T47D (cell line): ENCODE measurements at regions not wholly inside any gene's neighbourhood (a gene's known extent, or its start where the extent isn't known, plus 50 kb on each side); places are given as distances from the start of the nearest gene placed in this dataset.

Source experiments
- DNase-seq, 2 experiments: peaks; one replicate each; pipeline versions ENCODE4 v3.0.0 to v3.0.0-alpha.2; 2011 to 2012; ENCODE audit warnings: low read depth in 1 of 2, low spot score in 1 of 2
- JUND ChIP-seq: IDR thresholded peaks from 2 replicates; pipeline ENCODE4 v1.6.1; 2012; ENCODE audit warnings: low read depth
- in situ Hi-C: cut with HindIII; loops from 2 replicates; pipeline ENCODE4 v1.10.0; 2016; ENCODE audit warnings: low sequenced_read_pairs, low pct_unique_long_range_greater_than_20kb

- peak in 1 of 2 experiments; percentile 12 for DNase-seq
- in situ Hi-C loops, result no loop called here
- no peak for TF ChIP-seq JUND
These were observed 332.8 kb downstream of the SH2D1A start for GRCh38 chrX:124679199-124679598.

GRCh38 chrX:124680287-124680686 lies 333.9 kb downstream of the SH2D1A start:
- in situ Hi-C loops, result no loop called here
- DNase-seq, result no peak
- TF ChIP-seq JUND, result no peak

GRCh38 chrX:124690495-124690894 lies 344.1 kb downstream of the SH2D1A start:
- DNase-seq, result no peak
- in situ Hi-C loops, result no loop called here
- no peak for TF ChIP-seq JUND

GRCh38 chrX:124699876-124700275 lies 353.5 kb downstream of the SH2D1A start:
- no peak for TF ChIP-seq JUND
- in situ Hi-C loops, result no loop called here
- no peak for DNase-seq

GRCh38 chrX:124717537-124717936 lies 371.2 kb downstream of the SH2D1A start:
- DNase-seq, result no peak
- TF ChIP-seq JUND, result no peak
- in situ Hi-C loops, result no loop called here

GRCh38 chrX:124719060-124719459 lies 372.7 kb downstream of the SH2D1A start:
- DNase-seq, result peak in 1 of 2 experiments; percentile 31
- in situ Hi-C loops, result no loop called here
- TF ChIP-seq JUND, result no peak

GRCh38 chrX:124720532-124720931 lies 374.2 kb downstream of the SH2D1A start:
- DNase-seq, result no peak
- TF ChIP-seq JUND, result no peak
- in situ Hi-C loops, result no loop called here

GRCh38 chrX:124725502-124725901 lies 379.1 kb downstream of the SH2D1A start:
- in situ Hi-C loops, result no loop called here
- DNase-seq, result no peak
- TF ChIP-seq JUND, result no peak

GRCh38 chrX:124726292-124726691 lies 379.9 kb downstream of the SH2D1A start:
- in situ Hi-C loops, result no loop called here
- no peak for DNase-seq
- no peak for TF ChIP-seq JUND

- TF ChIP-seq JUND, result no peak
- in situ Hi-C loops, result no loop called here
- no peak for DNase-seq
These were observed 380.5 kb downstream of the SH2D1A start for GRCh38 chrX:124726881-124727280.

- no peak for TF ChIP-seq JUND
- no peak for DNase-seq
- in situ Hi-C loops, result no loop called here
These were observed 390.3 kb downstream of the SH2D1A start for GRCh38 chrX:124736553-124737270.

GRCh38 chrX:124737771-124738170 lies 391.4 kb downstream of the SH2D1A start:
- TF ChIP-seq JUND, result no peak

GRCh38 chrX:124747295-124747694 lies 400.9 kb downstream of the SH2D1A start:
- no peak for TF ChIP-seq JUND
- DNase-seq, result no peak
- in situ Hi-C loops, result no loop called here

More at GRCh38 chrX:124737771-124738170, 391.4 kb downstream of the SH2D1A start:
- in situ Hi-C loops, result no loop called here
- no peak for DNase-seq

GRCh38 chrX:124764354-124764753 lies 418.0 kb downstream of the SH2D1A start:
- in situ Hi-C loops, result no loop called here
- TF ChIP-seq JUND, result no peak
- DNase-seq, result no peak
